Tibial artery (tissue), 4 donors: ENCODE measurements at regions not wholly inside any gene's neighbourhood (a gene's known extent, or its start where the extent isn't known, plus 50 kb on each side); places are given as distances from the start of the nearest gene placed in this dataset.

ENCODE experiments used
- DNase-seq, 2 donors: peaks; one replicate each; pipeline ENCODE4 v3.0.0-alpha.2; 2019
- H3K27ac ChIP-seq, 2 donors: fragments of 200-600 bp; sonication (generic) in 1 of 2; 1 replicate in 1 of 2; 2 replicates in 1 of 2; pipeline ENCODE4 v1.5.1; 2018 to 2019; ENCODE audit warnings: mild to moderate bottlenecking in 1 of 2
- H3K27me3 ChIP-seq, 2 donors: fragments of 200-600 bp; sonication (generic) in 1 of 2; one replicate each; pipeline versions ENCODE4 v1.5.1 to v1.6.0; 2016 to 2019
- H3K36me3 ChIP-seq, 3 donors: fragments of 200-600 bp; sonication (generic) in 2 of 3; one replicate each; pipeline ENCODE4 v1.5.1; 2016 to 2019; ENCODE audit warnings: mild to moderate bottlenecking in 2 of 3
- H3K4me1 ChIP-seq, 4 donors: fragments of 200-600 bp; sonication (generic) in 2 of 4; 1 replicate in 3 of 4; 2 replicates in 1 of 4; pipeline ENCODE4 v1.5.1; 2016 to 2019
- H3K4me3 ChIP-seq, 2 donors: fragments of 200-600 bp; sonication (generic) in 1 of 2; 1 replicate in 1 of 2; 2 replicates in 1 of 2; pipeline ENCODE4 v1.5.1; 2018 to 2019; ENCODE audit warnings: mild to moderate bottlenecking in 2 of 2
- H3K9me3 ChIP-seq, 3 donors: fragments of 200-600 bp; sonication (generic) in 1 of 3; one replicate each; pipeline ENCODE4 v1.5.1; 2016 to 2019
- intact Hi-C: fragments of 100-400 bp; cut with DNase I; formaldehyde crosslinking; loops from one replicate; pipeline ENCODE4 v1.15.0; 2023; ENCODE audit warnings: low total_unique reads
- TF ChIP-seq, protein P1 (sequence below), 2 experiments: fragments of 200-600 bp in 1 of 2; fragments of 450-650 bp in 1 of 2; IDR thresholded peaks; one replicate each; pipeline ENCODE4 v1.5.1; 2017 to 2019; ENCODE audit warnings: antibody characterized with exemption in 2 of 2, mild to moderate bottlenecking in 1 of 2, moderate library complexity in 1 of 2

DNA sequence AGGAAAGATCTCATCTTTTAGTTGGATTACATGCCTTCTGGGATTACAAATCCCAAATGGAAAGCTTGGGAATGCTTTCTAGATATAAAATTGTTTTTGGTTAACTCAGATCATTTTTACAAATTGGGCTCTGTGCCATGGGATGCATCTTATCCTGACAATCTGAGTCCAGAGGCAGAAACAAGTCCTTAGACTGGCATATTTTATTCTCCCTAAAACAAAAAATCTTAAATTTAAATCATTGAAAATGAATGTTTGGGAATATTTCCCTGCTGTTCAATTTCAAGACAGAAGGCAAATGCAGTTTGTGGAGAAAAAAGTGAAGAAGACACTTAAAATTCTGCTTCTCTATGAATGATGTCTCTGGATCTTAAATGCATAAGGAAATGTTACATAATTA lies 456.6 kb upstream of the GOT2 start:
- no peak overlapping the region for H3K27ac ChIP-seq
- H3K27me3 ChIP-seq: no peaks in the 10 kb centered on the region
- no peaks in the 10 kb centered on the region for H3K4me1 ChIP-seq
- no peak for DNase-seq
- intact Hi-C loops: loop anchor here (1.0 kb wide), 1 partner anchor 20 kb away; no protein-coding TSS in a partner anchor
- TF ChIP-seq, protein P1, sequence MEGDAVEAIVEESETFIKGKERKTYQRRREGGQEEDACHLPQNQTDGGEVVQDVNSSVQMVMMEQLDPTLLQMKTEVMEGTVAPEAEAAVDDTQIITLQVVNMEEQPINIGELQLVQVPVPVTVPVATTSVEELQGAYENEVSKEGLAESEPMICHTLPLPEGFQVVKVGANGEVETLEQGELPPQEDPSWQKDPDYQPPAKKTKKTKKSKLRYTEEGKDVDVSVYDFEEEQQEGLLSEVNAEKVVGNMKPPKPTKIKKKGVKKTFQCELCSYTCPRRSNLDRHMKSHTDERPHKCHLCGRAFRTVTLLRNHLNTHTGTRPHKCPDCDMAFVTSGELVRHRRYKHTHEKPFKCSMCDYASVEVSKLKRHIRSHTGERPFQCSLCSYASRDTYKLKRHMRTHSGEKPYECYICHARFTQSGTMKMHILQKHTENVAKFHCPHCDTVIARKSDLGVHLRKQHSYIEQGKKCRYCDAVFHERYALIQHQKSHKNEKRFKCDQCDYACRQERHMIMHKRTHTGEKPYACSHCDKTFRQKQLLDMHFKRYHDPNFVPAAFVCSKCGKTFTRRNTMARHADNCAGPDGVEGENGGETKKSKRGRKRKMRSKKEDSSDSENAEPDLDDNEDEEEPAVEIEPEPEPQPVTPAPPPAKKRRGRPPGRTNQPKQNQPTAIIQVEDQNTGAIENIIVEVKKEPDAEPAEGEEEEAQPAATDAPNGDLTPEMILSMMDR (IDR thresholded peaks at IDR 0.05): no peak
- H3K36me3 ChIP-seq: no peaks in the 10 kb centered on the region
- H3K4me3 ChIP-seq: no peak overlapping the region
- no peaks in the 10 kb centered on the region for H3K9me3 ChIP-seq

DNA sequence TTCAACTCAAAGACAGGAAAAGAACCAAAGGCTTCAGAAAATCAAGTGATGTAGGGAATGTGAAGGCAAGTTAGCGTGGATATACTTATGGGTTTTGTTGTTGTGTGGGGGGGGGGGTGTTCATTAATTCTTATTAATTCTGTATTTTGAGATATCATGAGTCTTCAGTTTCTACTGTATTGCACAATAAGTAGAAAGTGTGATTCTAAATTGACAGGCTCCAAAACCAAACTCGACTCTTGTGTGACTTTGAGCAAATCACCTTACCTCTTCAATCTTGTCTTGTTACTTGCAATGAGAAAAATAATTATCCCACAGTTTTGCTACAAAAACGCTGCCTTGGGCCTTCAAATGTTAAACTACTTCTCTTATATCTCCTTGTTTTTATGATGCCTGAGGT lies 453.9 kb upstream of the GOT2 start:
- intact Hi-C loops: no loop called here
- Histone ChIP-seq H3K4me1 (no peaks in the 10 kb centered on the region), H3K9me3 (no peaks in the 10 kb centered on the region), H3K4me3 (no peak overlapping the region), H3K36me3 (no peaks in the 10 kb centered on the region), H3K27me3 (no peaks in the 10 kb centered on the region), H3K27ac (no peak overlapping the region)
- DNase-seq: no peak
- TF ChIP-seq, protein P1 (IDR thresholded peaks at IDR 0.05): no peak

DNA sequence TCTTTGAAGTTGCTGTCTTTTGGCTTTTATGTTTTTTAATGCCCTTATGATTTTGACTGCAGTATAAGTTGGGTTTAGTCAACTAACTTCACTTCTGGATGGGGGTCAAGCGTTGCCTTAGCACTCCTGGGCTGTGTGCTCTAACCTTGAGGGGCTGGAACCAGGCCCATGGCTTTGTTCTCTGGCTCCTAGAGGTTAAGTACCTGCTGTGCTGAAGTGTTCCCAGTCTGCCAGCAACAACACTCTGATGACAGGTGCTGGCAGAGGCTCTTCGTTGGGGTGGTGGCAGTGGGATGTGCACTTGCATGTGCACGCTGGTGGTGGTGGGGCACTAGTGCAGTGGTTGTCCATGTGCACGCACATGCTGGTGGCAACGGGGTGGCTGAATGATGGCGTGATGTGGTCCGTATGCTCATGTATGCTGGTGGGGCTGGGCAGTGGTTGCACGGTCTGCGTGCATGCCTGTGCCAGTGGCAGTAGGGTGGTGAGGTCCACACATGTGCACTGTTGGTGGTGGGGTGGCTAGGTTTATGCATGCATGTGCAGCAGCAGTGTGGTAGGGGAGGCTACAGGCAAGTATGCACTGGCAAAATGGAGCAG lies 447.8 kb upstream of the GOT2 start:
- intact Hi-C loops: no loop called here

DNA sequence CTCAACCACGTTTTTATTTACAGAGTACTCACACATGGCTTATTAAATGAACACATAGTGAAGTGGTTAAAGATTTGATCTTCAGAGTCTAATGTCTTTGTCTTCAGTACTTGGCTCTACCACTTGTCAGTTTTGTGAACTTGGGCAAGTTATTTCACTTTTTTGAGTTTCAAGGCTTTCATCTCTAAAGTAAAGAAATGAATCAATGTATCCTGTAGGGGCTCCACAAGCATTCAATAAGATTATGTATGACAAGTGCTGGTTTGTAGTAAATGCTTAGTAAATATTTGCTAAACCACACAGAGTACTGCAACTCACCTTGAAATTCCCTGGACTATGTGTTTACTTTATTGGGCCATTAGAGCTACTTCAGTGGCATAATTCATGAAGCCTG lies 446.0 kb upstream of the GOT2 start:
- TF ChIP-seq, protein P1 (IDR thresholded peaks at IDR 0.05): no peak
- no peaks in the 10 kb centered on the region for H3K36me3 ChIP-seq
- no peak overlapping the region for H3K27ac ChIP-seq
- H3K9me3 ChIP-seq: no peaks in the 10 kb centered on the region
- intact Hi-C loops: no loop called here
- H3K4me1 ChIP-seq: no peaks in the 10 kb centered on the region
- no peak overlapping the region for H3K4me3 ChIP-seq
- no peak for DNase-seq
- no peaks in the 10 kb centered on the region for H3K27me3 ChIP-seq

More for the DNA sequence above, 447.8 kb upstream of the GOT2 start:
- Histone ChIP-seq H3K27me3 (no peaks in the 10 kb centered on the region), H3K4me1 (no peaks in the 10 kb centered on the region), H3K36me3 (no peaks in the 10 kb centered on the region), H3K27ac (no peak overlapping the region), H3K9me3 (no peaks in the 10 kb centered on the region), H3K4me3 (no peak overlapping the region)
- no peak for DNase-seq
- TF ChIP-seq, protein P1 (IDR thresholded peaks at IDR 0.05): no peak

DNA sequence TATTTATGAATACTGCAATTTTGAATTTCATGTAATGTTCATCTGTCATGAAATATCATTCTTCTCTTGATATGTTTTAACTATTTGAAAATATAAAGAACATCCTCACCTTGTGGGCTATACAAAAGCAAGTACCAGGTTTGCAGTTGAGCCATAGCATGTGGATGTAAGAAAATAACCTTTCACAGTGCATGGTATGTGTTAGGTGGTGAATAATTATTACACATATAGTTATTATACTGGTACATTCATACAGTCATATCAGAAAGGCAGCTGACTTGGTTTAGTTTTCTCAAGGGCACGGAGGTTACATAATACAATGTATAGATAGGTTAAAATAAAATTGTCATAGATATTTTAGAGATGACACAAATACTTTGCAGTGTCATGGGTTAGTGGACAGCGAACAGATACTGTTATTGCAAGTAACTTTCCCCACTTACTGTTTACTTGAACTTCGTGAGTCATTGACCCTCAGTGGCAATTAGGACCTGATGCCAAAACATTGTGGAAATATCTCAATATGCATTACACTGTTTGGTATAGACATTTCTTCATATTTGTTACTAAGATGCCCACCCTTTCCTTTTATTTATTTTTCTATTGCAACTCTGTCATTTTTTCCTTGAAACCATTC lies 445.4 kb upstream of the GOT2 start:
- no peak for DNase-seq
- H3K4me1 ChIP-seq: no peaks in the 10 kb centered on the region
- intact Hi-C loops: no loop called here

More for the DNA sequence above, 445.4 kb upstream of the GOT2 start:
- H3K27ac ChIP-seq: no peak overlapping the region
- H3K36me3 ChIP-seq: no peaks in the 10 kb centered on the region
- no peak overlapping the region for H3K4me3 ChIP-seq
- TF ChIP-seq, protein P1 (IDR thresholded peaks at IDR 0.05): no peak
- H3K9me3 ChIP-seq: no peaks in the 10 kb centered on the region
- no peaks in the 10 kb centered on the region for H3K27me3 ChIP-seq
